ENCODE measurements at regions not wholly inside any gene's neighbourhood (a gene's known extent, or its start where the extent isn't known, plus 50 kb on each side); places are given as distances from the start of the nearest gene placed in this dataset.

- TF ChIP-seq, protein P1, sequence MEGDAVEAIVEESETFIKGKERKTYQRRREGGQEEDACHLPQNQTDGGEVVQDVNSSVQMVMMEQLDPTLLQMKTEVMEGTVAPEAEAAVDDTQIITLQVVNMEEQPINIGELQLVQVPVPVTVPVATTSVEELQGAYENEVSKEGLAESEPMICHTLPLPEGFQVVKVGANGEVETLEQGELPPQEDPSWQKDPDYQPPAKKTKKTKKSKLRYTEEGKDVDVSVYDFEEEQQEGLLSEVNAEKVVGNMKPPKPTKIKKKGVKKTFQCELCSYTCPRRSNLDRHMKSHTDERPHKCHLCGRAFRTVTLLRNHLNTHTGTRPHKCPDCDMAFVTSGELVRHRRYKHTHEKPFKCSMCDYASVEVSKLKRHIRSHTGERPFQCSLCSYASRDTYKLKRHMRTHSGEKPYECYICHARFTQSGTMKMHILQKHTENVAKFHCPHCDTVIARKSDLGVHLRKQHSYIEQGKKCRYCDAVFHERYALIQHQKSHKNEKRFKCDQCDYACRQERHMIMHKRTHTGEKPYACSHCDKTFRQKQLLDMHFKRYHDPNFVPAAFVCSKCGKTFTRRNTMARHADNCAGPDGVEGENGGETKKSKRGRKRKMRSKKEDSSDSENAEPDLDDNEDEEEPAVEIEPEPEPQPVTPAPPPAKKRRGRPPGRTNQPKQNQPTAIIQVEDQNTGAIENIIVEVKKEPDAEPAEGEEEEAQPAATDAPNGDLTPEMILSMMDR (IDR thresholded peaks at IDR 0.05 in 4 of 5, conservative IDR thresholded peaks at IDR 0.05 in 1 of 5) = no peak
- no peak for TF ChIP-seq POLR2A (IDR thresholded peaks at IDR 0.05)
- intact Hi-C loops (cut with DNase I; ENCODE audit: low total_unique reads) = no loop called here
- in situ Hi-C loops (cut with MboI; ENCODE audit: low sequenced_read_pairs in 4 of 4) = no loop called here
- Histone ChIP-seq H3K4me3 (no peak overlapping the region), H3K27me3 (peaks cover 0 to 7% (median 4%) of the 10 kb centered on the region in 3 donors), H3K9me3 (no peaks in the 10 kb centered on the region), H3K4me1 (no peaks in the 10 kb centered on the region), H3K27ac (no peak overlapping the region), H3K36me3 (no peaks in the 10 kb centered on the region)
- no peak for DNase-seq
- ATAC-seq = no peak
Observed at GRCh38 chr1:29531596-29531995, 295.3 kb downstream of the PTPRU start.

- DNase-seq (no peak), ATAC-seq (no peak)
- TF ChIP-seq POLR2A (IDR thresholded peaks at IDR 0.05) = no peak
- TF ChIP-seq, protein P1 (IDR thresholded peaks at IDR 0.05 in 4 of 5, conservative IDR thresholded peaks at IDR 0.05 in 1 of 5) = no peak
- H3K4me1 ChIP-seq = no peaks in the 10 kb centered on the region
- no peaks in the 10 kb centered on the region for H3K36me3 ChIP-seq
- H3K27me3 ChIP-seq = peaks cover 0 to 7% (median 4%) of the 10 kb centered on the region in 3 donors
- H3K9me3 ChIP-seq = no peaks in the 10 kb centered on the region
- no peak overlapping the region for H3K4me3 ChIP-seq
- intact Hi-C loops (cut with DNase I; ENCODE audit: low total_unique reads) (no loop called here), in situ Hi-C loops (cut with MboI; ENCODE audit: low sequenced_read_pairs in 4 of 4) (no loop called here)
- no peak overlapping the region for H3K27ac ChIP-seq
Observed at GRCh38 chr1:29529677-29530278, 293.5 kb downstream of the PTPRU start.

DNA sequence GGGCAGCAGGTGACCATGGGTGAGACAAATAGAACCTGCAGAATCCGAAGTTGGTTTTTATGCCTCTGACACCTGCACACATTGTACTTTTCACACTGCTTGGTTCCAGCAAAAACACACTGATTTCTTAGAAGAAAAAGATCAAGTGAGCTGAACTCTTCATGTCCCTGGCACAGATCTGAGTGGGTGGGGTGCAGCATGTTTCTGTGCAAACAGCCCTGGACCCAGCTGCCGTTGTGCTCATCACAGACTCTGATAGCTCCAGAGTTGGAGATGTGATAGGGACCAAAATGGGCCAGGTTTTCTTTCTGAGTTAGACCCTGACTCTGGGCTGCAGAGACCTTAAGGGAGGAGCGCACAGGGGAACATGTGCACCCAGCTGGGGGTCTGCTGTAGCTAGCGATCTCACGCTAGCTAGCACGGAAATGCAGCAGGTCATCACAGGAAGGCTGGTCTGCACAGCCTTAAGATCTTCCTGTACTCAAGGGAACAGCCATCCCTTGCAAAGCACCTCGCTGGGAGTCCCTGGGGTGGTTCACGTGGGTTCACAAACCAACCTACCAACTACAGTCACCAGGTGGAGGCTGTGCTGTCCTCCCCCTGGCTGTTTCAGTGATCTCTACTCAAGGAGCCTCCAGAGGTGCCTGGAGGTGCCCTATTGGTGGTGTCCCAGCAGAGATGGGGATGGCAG, 291.1 kb downstream of the PTPRU start:
- intact Hi-C loops (cut with DNase I; ENCODE audit: low total_unique reads) = no loop called here
- TF ChIP-seq, protein P1 (IDR thresholded peaks at IDR 0.05 in 4 of 5, conservative IDR thresholded peaks at IDR 0.05 in 1 of 5) = no peak
- no peak for TF ChIP-seq POLR2A (IDR thresholded peaks at IDR 0.05)

GRCh38 chr1:29525941-29526340, 289.6 kb downstream of the PTPRU start:
- TF ChIP-seq, protein P1 (IDR thresholded peaks at IDR 0.05 in 4 of 5, conservative IDR thresholded peaks at IDR 0.05 in 1 of 5) = no peak
- TF ChIP-seq POLR2A (IDR thresholded peaks at IDR 0.05) = no peak
- intact Hi-C loops (cut with DNase I; ENCODE audit: low total_unique reads) = no loop called here
- Histone ChIP-seq H3K4me1 (no peaks in the 10 kb centered on the region), H3K36me3 (no peaks in the 10 kb centered on the region), H3K4me3 (no peak overlapping the region), H3K27me3 (peaks cover 0 to 13% (median 11%) of the 10 kb centered on the region in 3 donors), H3K27ac (no peak overlapping the region), H3K9me3 (no peaks in the 10 kb centered on the region)
- in situ Hi-C loops (cut with MboI; ENCODE audit: low sequenced_read_pairs in 4 of 4) = no loop called here
- ATAC-seq (no peak), DNase-seq (no peak)

More for the DNA sequence above, 291.1 kb downstream of the PTPRU start:
- Histone ChIP-seq H3K27ac (no peak overlapping the region), H3K9me3 (no peaks in the 10 kb centered on the region), H3K4me1 (no peaks in the 10 kb centered on the region), H3K27me3 (peaks cover 0 to 13% (median 4%) of the 10 kb centered on the region in 3 donors), H3K36me3 (no peaks in the 10 kb centered on the region), H3K4me3 (no peak overlapping the region)
- no peak for ATAC-seq
- in situ Hi-C loops (cut with MboI; ENCODE audit: low sequenced_read_pairs in 4 of 4) = no loop called here
- no peak for DNase-seq

Measured in gastrocnemius medialis (tissue), 4 donors.